ENCODE measurements at regions not wholly inside any gene's neighbourhood (a gene's known extent, or its start where the extent isn't known, plus 50 kb on each side); places are given as distances from the start of the nearest gene placed in this dataset.

DNA sequence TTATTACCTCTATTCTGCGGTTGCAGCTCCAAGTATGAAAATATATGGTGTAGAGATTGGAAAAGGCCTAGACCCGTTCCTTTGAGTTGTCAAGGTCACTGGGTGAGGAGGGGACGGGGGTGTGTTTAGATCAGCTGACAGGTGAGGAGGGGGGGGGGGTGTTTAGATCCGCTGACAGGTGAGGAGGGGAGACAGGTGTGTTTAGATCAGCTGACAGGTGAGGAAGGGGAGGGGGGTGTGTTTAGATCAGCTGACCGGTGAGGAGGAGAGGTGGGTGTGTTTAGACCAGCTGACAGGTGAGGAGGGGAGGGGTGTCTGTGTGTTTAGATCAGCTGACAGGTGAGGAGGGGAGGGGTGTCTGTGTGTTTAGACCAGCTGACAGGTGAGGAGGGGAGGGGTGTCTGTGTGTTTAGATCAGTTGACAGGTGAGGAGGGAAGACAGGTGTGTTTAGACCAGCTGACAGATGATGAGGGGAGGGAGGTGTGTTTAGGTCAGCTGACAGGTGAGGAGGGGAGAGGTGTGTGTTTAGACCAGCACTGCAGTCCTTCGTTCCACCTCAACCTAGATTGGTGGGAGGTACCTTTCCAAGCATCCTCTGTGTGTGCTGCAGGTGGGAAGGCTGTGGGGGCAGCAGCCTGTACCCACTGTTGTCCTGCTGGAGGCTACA lies 655.0 kb upstream of the ADARB2 start:
- TF ChIP-seq, protein P1, sequence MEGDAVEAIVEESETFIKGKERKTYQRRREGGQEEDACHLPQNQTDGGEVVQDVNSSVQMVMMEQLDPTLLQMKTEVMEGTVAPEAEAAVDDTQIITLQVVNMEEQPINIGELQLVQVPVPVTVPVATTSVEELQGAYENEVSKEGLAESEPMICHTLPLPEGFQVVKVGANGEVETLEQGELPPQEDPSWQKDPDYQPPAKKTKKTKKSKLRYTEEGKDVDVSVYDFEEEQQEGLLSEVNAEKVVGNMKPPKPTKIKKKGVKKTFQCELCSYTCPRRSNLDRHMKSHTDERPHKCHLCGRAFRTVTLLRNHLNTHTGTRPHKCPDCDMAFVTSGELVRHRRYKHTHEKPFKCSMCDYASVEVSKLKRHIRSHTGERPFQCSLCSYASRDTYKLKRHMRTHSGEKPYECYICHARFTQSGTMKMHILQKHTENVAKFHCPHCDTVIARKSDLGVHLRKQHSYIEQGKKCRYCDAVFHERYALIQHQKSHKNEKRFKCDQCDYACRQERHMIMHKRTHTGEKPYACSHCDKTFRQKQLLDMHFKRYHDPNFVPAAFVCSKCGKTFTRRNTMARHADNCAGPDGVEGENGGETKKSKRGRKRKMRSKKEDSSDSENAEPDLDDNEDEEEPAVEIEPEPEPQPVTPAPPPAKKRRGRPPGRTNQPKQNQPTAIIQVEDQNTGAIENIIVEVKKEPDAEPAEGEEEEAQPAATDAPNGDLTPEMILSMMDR (IDR thresholded peaks at IDR 0.05): no peak
- TF ChIP-seq POLR2AphosphoS5 (IDR thresholded peaks at IDR 0.05) (no peak), POLR2A (IDR thresholded peaks at IDR 0.05) (no peak)
